Suprapubic skin (tissue), 4 donors: ENCODE measurements at regions not wholly inside any gene's neighbourhood (a gene's known extent, or its start where the extent isn't known, plus 50 kb on each side); places are given as distances from the start of the nearest gene placed in this dataset.

Experiments
- DNase-seq, 2 donors: peaks; one replicate each; pipeline ENCODE4 v3.0.0-alpha.2; 2019; ENCODE audit warnings: low spot score in 2 of 2
- H3K27ac ChIP-seq: fragments of 200-600 bp; sonication (generic); one replicate; pipeline ENCODE4 v1.5.1; 2019
- H3K27me3 ChIP-seq: fragments of 200-600 bp; sonication (generic); one replicate; pipeline ENCODE4 v1.5.1; 2019
- H3K36me3 ChIP-seq: fragments of 200-600 bp; sonication (generic); one replicate; pipeline ENCODE4 v1.5.1; 2019
- H3K4me1 ChIP-seq: fragments of 200-600 bp; sonication (generic); one replicate; pipeline ENCODE4 v1.5.1; 2019
- H3K4me3 ChIP-seq: fragments of 200-600 bp; sonication (generic); one replicate; pipeline ENCODE4 v1.5.1; 2019; ENCODE audit warnings: mild to moderate bottlenecking
- H3K9me3 ChIP-seq: fragments of 200-600 bp; sonication (generic); one replicate; pipeline ENCODE4 v1.5.1; 2019
- CTCF ChIP-seq, 2 donors: fragments of 200-600 bp in 1 of 2; fragments of 450-650 bp in 1 of 2; sonication (generic) in 1 of 2; IDR thresholded peaks; one replicate each; pipeline ENCODE4 v1.5.1; 2016 to 2019; ENCODE audit warnings: antibody characterized with exemption in 2 of 2, mild to moderate bottlenecking in 1 of 2, moderate library complexity in 1 of 2
- EP300 ChIP-seq: sonication (generic); formaldehyde crosslinking; IDR thresholded peaks from one replicate; pipeline ENCODE4 v1.6.1; 2017; ENCODE audit warnings: antibody characterized with exemption
- POLR2A ChIP-seq, 2 donors: fragments of 450-650 bp; IDR thresholded peaks; one replicate each; pipeline ENCODE4 v1.6.1; 2017; ENCODE audit warnings: antibody characterized with exemption in 2 of 2, mild to moderate bottlenecking in 2 of 2, moderate library complexity in 2 of 2
- POLR2AphosphoS5 ChIP-seq, 3 donors: sonication (generic); formaldehyde crosslinking; IDR thresholded peaks; one replicate each; pipeline ENCODE4 v1.6.1; 2017; ENCODE audit warnings: antibody characterized with exemption in 3 of 3
- WGBS: methylation state at CpG from one replicate; pipeline ENCODE4 v1.1.5; 2018; 5-methylcytosine and 5-hydroxymethylcytosine counted together

- TF ChIP-seq POLR2AphosphoS5 (IDR thresholded peaks at IDR 0.05) (no peak), POLR2A (IDR thresholded peaks at IDR 0.05) (no peak), EP300 (no peak), CTCF (IDR thresholded peaks at IDR 0.05) (no peak)
- H3K27me3 ChIP-seq: peaks cover 33% of the 10 kb centered on the region
- WGBS: 27% methylated on average over 3 of the region's 3 CpGs
These were observed 260.3 kb downstream of the LRFN2 start for GRCh38 chr6:40326714-40327421.

GRCh38 chr6:40325791-40326190 lies 261.4 kb downstream of the LRFN2 start:
- H3K4me1 ChIP-seq: no peaks in the 10 kb centered on the region
- whole genome bisulfite sequencing: 54% methylated on average over 3 of the region's 3 CpGs

More at GRCh38 chr6:40326714-40327421, 260.3 kb downstream of the LRFN2 start:
- no peak overlapping the region for H3K27ac ChIP-seq
- no peaks in the 10 kb centered on the region for H3K4me1 ChIP-seq
- no peak for DNase-seq
- no peaks in the 10 kb centered on the region for H3K9me3 ChIP-seq
- no peaks in the 10 kb centered on the region for H3K36me3 ChIP-seq
- no peak overlapping the region for H3K4me3 ChIP-seq

GRCh38 chr6:40325041-40325440 lies 262.1 kb downstream of the LRFN2 start:
- H3K4me1 ChIP-seq: no peaks in the 10 kb centered on the region
- H3K27ac ChIP-seq: no peak overlapping the region
- H3K27me3 ChIP-seq: peaks cover 32% of the 10 kb centered on the region
- no peaks in the 10 kb centered on the region for H3K9me3 ChIP-seq
- TF ChIP-seq EP300 (no peak), CTCF (IDR thresholded peaks at IDR 0.05) (no peak), POLR2A (IDR thresholded peaks at IDR 0.05) (no peak)
- no peak overlapping the region for H3K4me3 ChIP-seq
- no peak for DNase-seq
- WGBS: 36% methylated on average over 2 of the region's 2 CpGs
- H3K36me3 ChIP-seq: no peaks in the 10 kb centered on the region

More at GRCh38 chr6:40325791-40326190, 261.4 kb downstream of the LRFN2 start:
- TF ChIP-seq CTCF (IDR thresholded peaks at IDR 0.05) (no peak), POLR2A (IDR thresholded peaks at IDR 0.05) (no peak), EP300 (no peak), POLR2AphosphoS5 (IDR thresholded peaks at IDR 0.05) (no peak)
- H3K36me3 ChIP-seq: no peaks in the 10 kb centered on the region
- no peak for DNase-seq
- no peak overlapping the region for H3K4me3 ChIP-seq
- no peaks in the 10 kb centered on the region for H3K9me3 ChIP-seq
- peaks cover 33% of the 10 kb centered on the region for H3K27me3 ChIP-seq
- H3K27ac ChIP-seq: no peak overlapping the region

GRCh38 chr6:40323881-40324634 lies 263.1 kb downstream of the LRFN2 start:
- 71% methylated on average over 8 of the region's 8 CpGs for WGBS
- no peaks in the 10 kb centered on the region for H3K4me1 ChIP-seq
- no peaks in the 10 kb centered on the region for H3K9me3 ChIP-seq
- H3K27me3 ChIP-seq: peaks cover 29% of the 10 kb centered on the region
- H3K36me3 ChIP-seq: no peaks in the 10 kb centered on the region
- no peak overlapping the region for H3K27ac ChIP-seq
- H3K4me3 ChIP-seq: no peak overlapping the region
- DNase-seq: no peak
- no peak for TF ChIP-seq EP300
- TF ChIP-seq POLR2AphosphoS5 (IDR thresholded peaks at IDR 0.05): no peak
- TF ChIP-seq CTCF (IDR thresholded peaks at IDR 0.05): no peak
- no peak for TF ChIP-seq POLR2A (IDR thresholded peaks at IDR 0.05)

GRCh38 chr6:40322336-40322735 lies 264.8 kb downstream of the LRFN2 start:
- DNase-seq: no peak
- H3K27me3 ChIP-seq: peaks cover 28% of the 10 kb centered on the region
- 81% methylated on average over 8 of the region's 9 CpGs for WGBS

More at GRCh38 chr6:40322336-40322735, 264.8 kb downstream of the LRFN2 start:
- Histone ChIP-seq H3K36me3 (no peaks in the 10 kb centered on the region), H3K27ac (no peak overlapping the region), H3K4me3 (no peak overlapping the region), H3K4me1 (no peaks in the 10 kb centered on the region), H3K9me3 (no peaks in the 10 kb centered on the region)
- TF ChIP-seq POLR2AphosphoS5 (IDR thresholded peaks at IDR 0.05): no peak
- TF ChIP-seq CTCF (IDR thresholded peaks at IDR 0.05): no peak
- TF ChIP-seq EP300: no peak
